ENCODE measurements at regions not wholly inside any gene's neighbourhood (a gene's known extent, or its start where the extent isn't known, plus 50 kb on each side); places are given as distances from the start of the nearest gene placed in this dataset.

DNA sequence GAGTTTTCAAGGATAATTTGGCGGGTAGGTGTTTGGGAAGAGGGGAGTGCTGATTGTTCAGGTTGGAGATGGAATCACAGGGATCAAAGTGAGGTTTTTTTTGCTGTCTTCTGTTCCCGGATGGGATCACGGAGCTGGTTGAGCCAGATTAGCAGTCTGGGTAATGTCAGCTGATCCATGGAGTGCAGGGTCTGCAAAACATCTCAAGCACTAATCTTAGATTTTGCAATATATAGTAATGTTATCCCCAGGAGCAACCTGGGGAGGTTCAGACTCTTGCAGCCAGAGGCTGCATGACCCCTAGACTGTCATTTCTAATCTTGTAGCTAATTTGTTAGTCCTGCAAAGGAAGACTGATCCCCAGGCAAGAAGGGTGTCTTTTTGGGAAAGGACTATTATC, 354.1 kb upstream of the SGO1 start:
- Histone ChIP-seq H3K56ac (ENCODE audit: low read length) (no peak overlapping the region), H3K27ac (ENCODE audit: low read depth, low read length) (no peak overlapping the region), H3K4me2 (ENCODE audit: low read length) (no peak overlapping the region), H3K4me1 (ENCODE audit: control insufficient read depth, low read depth, low read length) (no peaks in the 10 kb centered on the region), H3K4me3 (ENCODE audit: low read length) (no peak overlapping the region), H3K36me3 (ENCODE audit: control insufficient read depth, insufficient read depth, low read length) (no peaks in the 10 kb centered on the region), H3K27me3 (ENCODE audit: insufficient read depth, low read length, poor library complexity) (no peaks in the 10 kb centered on the region), H3K18ac (ENCODE audit: low read length) (no peak overlapping the region), H3K79me2 (ENCODE audit: control insufficient read depth, insufficient read depth, low read length) (no peaks in the 10 kb centered on the region), H4K5ac (ENCODE audit: low read length) (no peak overlapping the region), H3K79me1 (ENCODE audit: low read length) (no peaks in the 10 kb centered on the region), H3K23ac (ENCODE audit: low read length) (no peak overlapping the region), H4K8ac (ENCODE audit: low read depth, low read length) (no peak overlapping the region), H2AK5ac (ENCODE audit: low read length) (no peak overlapping the region), H2BK5ac (ENCODE audit: low read length) (no peak overlapping the region), H2BK120ac (ENCODE audit: low read depth, low read length) (no peak overlapping the region), H2BK15ac (replicated peaks; ENCODE audit: low read depth) (no peak overlapping the region), H3K4ac (ENCODE audit: low read depth, low read length) (no peak overlapping the region), H3K9ac (ENCODE audit: low read length) (no peak overlapping the region)
- WGBS (ENCODE audit: extremely low coverage, insufficient coverage, low lambda C conversion rate), result no CpG with 5 or more reads among the region's 3 CpGs
- no peak for DNase-seq

DNA sequence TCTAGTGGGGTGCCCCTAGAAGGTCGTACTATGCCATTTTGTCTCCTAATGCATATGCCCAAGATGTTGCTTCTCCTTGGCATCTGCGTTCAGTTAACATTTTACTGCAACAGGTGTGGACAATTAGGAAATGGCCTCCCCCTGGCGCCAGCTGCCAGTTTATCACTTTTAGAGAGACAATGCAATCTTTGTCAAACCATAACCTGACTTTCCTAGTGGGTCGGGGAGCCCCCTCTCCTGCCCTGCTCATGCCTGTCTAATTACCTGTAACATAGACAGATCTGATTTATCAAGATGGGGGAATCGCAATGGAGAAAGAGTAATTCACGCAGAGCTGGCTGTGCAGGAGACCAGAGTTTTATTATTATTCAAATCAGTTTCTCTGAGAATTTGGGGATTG, 353.7 kb upstream of the SGO1 start:
- H3K79me2 ChIP-seq (ENCODE audit: control insufficient read depth, insufficient read depth, low read length), result no peaks in the 10 kb centered on the region
- no peak overlapping the region for H2BK5ac ChIP-seq (ENCODE audit: low read length)
- no peaks in the 10 kb centered on the region for H3K27me3 ChIP-seq (ENCODE audit: insufficient read depth, low read length, poor library complexity)
- no CpG with 5 or more reads among the region's 6 CpGs for WGBS (ENCODE audit: extremely low coverage, insufficient coverage, low lambda C conversion rate)
- no peak overlapping the region for H4K8ac ChIP-seq (ENCODE audit: low read depth, low read length)
- no peak overlapping the region for H3K4me3 ChIP-seq (ENCODE audit: low read length)
- no peak overlapping the region for H3K18ac ChIP-seq (ENCODE audit: low read length)
- H3K4me2 ChIP-seq (ENCODE audit: low read length), result no peak overlapping the region
- no peak overlapping the region for H3K27ac ChIP-seq (ENCODE audit: low read depth, low read length)
- no peak overlapping the region for H3K56ac ChIP-seq (ENCODE audit: low read length)
- H3K36me3 ChIP-seq (ENCODE audit: control insufficient read depth, insufficient read depth, low read length), result no peaks in the 10 kb centered on the region
- no peak overlapping the region for H2BK15ac ChIP-seq (replicated peaks; ENCODE audit: low read depth)
- no peaks in the 10 kb centered on the region for H3K79me1 ChIP-seq (ENCODE audit: low read length)
- no peak overlapping the region for H2BK120ac ChIP-seq (ENCODE audit: low read depth, low read length)
- H4K5ac ChIP-seq (ENCODE audit: low read length), result no peak overlapping the region
- DNase-seq, result no peak
- no peak overlapping the region for H3K23ac ChIP-seq (ENCODE audit: low read length)
- no peak overlapping the region for H3K4ac ChIP-seq (ENCODE audit: low read depth, low read length)
- H2AK5ac ChIP-seq (ENCODE audit: low read length), result no peak overlapping the region
- no peak overlapping the region for H3K9ac ChIP-seq (ENCODE audit: low read length)
- H3K4me1 ChIP-seq (ENCODE audit: control insufficient read depth, low read depth, low read length), result no peaks in the 10 kb centered on the region

DNA sequence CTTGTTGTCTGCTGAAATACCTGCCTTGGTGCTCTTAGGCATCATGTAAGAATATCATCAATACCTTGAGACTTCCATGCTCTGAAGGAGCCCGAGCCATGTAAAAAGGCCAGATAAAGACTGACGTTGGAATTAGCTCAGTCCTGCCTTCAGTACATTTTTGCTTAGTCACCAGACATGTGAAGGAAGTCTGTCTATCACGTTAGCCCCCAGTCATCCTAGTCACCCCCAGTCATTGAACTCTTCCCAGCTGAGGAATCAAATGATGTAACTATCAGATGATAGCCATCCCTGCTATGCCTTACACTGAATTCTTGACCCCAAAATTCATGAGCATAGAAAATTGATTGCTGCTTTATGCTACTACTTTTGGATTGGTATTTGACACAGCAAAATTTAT, 351.2 kb upstream of the SGO1 start:
- H2BK120ac ChIP-seq (ENCODE audit: low read depth, low read length), result no peak overlapping the region

DNA sequence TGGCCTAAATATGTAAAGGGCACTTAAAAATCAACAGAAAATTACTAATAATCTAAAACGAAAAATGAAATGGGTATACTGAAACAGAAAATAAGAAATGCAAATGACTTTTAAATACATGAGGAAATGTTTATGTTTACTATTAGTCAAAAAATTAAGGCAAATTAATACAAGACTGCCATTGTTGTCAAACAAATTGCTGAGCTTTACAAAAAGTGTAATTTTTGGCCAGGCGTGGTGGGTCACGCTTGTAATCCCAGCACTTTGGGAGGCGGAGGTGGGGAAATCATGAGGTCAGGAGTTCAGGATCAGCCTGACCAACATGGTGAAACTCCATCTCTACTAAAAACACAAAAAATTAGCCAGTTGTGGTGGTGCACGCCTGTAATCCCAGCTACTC, 343.9 kb upstream of the SGO1 start:
- no peak for DNase-seq
- no peak overlapping the region for H3K4me2 ChIP-seq (ENCODE audit: low read length)
- no peak overlapping the region for H3K9ac ChIP-seq (ENCODE audit: low read length)
- H3K36me3 ChIP-seq (ENCODE audit: control insufficient read depth, insufficient read depth, low read length), result no peaks in the 10 kb centered on the region
- H2BK5ac ChIP-seq (ENCODE audit: low read length), result no peak overlapping the region
- no peak overlapping the region for H3K4me3 ChIP-seq (ENCODE audit: low read length)
- no peak overlapping the region for H2BK120ac ChIP-seq (ENCODE audit: low read depth, low read length)
- H3K79me1 ChIP-seq (ENCODE audit: low read length), result no peaks in the 10 kb centered on the region
- H4K5ac ChIP-seq (ENCODE audit: low read length), result no peak overlapping the region
- H3K27ac ChIP-seq (ENCODE audit: low read depth, low read length), result no peak overlapping the region
- H3K18ac ChIP-seq (ENCODE audit: low read length), result no peak overlapping the region
- no peak overlapping the region for H2BK15ac ChIP-seq (replicated peaks; ENCODE audit: low read depth)
- H3K4ac ChIP-seq (ENCODE audit: low read depth, low read length), result no peak overlapping the region
- H3K79me2 ChIP-seq (ENCODE audit: control insufficient read depth, insufficient read depth, low read length), result no peaks in the 10 kb centered on the region
- H2AK5ac ChIP-seq (ENCODE audit: low read length), result no peak overlapping the region
- H3K56ac ChIP-seq (ENCODE audit: low read length), result no peak overlapping the region
- H3K27me3 ChIP-seq (ENCODE audit: insufficient read depth, low read length, poor library complexity), result no peaks in the 10 kb centered on the region
- H3K23ac ChIP-seq (ENCODE audit: low read length), result no peak overlapping the region
- no peak overlapping the region for H4K8ac ChIP-seq (ENCODE audit: low read depth, low read length)
- no CpG with 5 or more reads among the region's 5 CpGs for WGBS (ENCODE audit: extremely low coverage, insufficient coverage, low lambda C conversion rate)
- no peaks in the 10 kb centered on the region for H3K4me1 ChIP-seq (ENCODE audit: control insufficient read depth, low read depth, low read length)

More for the DNA sequence above, 351.2 kb upstream of the SGO1 start:
- Histone ChIP-seq H3K4me1 (ENCODE audit: control insufficient read depth, low read depth, low read length) (no peaks in the 10 kb centered on the region), H2AK5ac (ENCODE audit: low read length) (no peak overlapping the region), H3K56ac (ENCODE audit: low read length) (no peak overlapping the region), H3K9ac (ENCODE audit: low read length) (no peak overlapping the region), H3K23ac (ENCODE audit: low read length) (no peak overlapping the region), H3K4me2 (ENCODE audit: low read length) (no peak overlapping the region), H3K4ac (ENCODE audit: low read depth, low read length) (no peak overlapping the region), H3K18ac (ENCODE audit: low read length) (peak overlapping the region; percentile 20), H2BK15ac (replicated peaks; ENCODE audit: low read depth) (peak overlapping the region; percentile 6), H3K79me1 (ENCODE audit: low read length) (no peaks in the 10 kb centered on the region), H4K8ac (ENCODE audit: low read depth, low read length) (no peak overlapping the region), H2BK5ac (ENCODE audit: low read length) (no peak overlapping the region), H3K27ac (ENCODE audit: low read depth, low read length) (no peak overlapping the region), H4K5ac (ENCODE audit: low read length) (no peak overlapping the region), H3K79me2 (ENCODE audit: control insufficient read depth, insufficient read depth, low read length) (no peaks in the 10 kb centered on the region), H3K4me3 (ENCODE audit: low read length) (no peak overlapping the region), H3K36me3 (ENCODE audit: control insufficient read depth, insufficient read depth, low read length) (no peaks in the 10 kb centered on the region), H3K27me3 (ENCODE audit: insufficient read depth, low read length, poor library complexity) (no peaks in the 10 kb centered on the region)
- no CpG with 5 or more reads among the region's 3 CpGs for WGBS (ENCODE audit: extremely low coverage, insufficient coverage, low lambda C conversion rate)
- DNase-seq, result peak; percentile 26

DNA sequence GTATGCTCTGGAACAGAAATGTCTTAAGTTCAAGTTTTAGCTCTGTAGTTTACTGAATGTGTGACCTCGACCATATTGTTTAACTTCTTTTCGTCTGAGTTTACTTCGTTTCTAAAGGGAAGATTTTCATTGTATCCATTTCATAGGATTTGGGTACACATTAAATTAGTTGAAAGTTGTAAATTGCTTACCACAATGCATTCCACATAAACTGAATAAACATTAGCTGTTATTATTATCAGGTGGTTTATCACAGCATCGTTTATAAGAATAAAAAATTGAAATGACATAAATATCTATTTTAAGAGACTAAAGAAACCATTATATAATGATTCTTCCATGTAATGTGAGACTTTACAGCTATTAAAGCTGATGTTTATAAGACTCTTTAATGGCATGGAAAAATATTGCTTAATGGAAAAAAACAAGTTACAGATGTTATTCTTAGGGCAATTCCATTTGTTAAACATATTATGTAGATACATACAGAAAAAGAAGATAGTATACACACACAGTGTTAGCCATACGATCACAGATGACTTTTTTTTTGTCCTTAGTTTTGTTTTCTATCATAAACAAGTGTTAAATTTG, 342.3 kb upstream of the SGO1 start:
- H3K79me1 ChIP-seq (ENCODE audit: low read length), result no peaks in the 10 kb centered on the region
- H3K27ac ChIP-seq (ENCODE audit: low read depth, low read length), result no peak overlapping the region
- no peak overlapping the region for H2BK120ac ChIP-seq (ENCODE audit: low read depth, low read length)
- H4K5ac ChIP-seq (ENCODE audit: low read length), result no peak overlapping the region
- WGBS (ENCODE audit: extremely low coverage, insufficient coverage, low lambda C conversion rate), result no CpG with 5 or more reads among the region's 5 CpGs
- no peak overlapping the region for H3K9ac ChIP-seq (ENCODE audit: low read length)
- no peak for DNase-seq
- H3K23ac ChIP-seq (ENCODE audit: low read length), result no peak overlapping the region
- no peak overlapping the region for H3K4me3 ChIP-seq (ENCODE audit: low read length)
- no peak overlapping the region for H4K8ac ChIP-seq (ENCODE audit: low read depth, low read length)
- H2BK5ac ChIP-seq (ENCODE audit: low read length), result no peak overlapping the region
- H3K4me2 ChIP-seq (ENCODE audit: low read length), result no peak overlapping the region
- no peaks in the 10 kb centered on the region for H3K4me1 ChIP-seq (ENCODE audit: control insufficient read depth, low read depth, low read length)
- no peak overlapping the region for H2BK15ac ChIP-seq (replicated peaks; ENCODE audit: low read depth)
- no peaks in the 10 kb centered on the region for H3K36me3 ChIP-seq (ENCODE audit: control insufficient read depth, insufficient read depth, low read length)
- no peaks in the 10 kb centered on the region for H3K27me3 ChIP-seq (ENCODE audit: insufficient read depth, low read length, poor library complexity)
- no peak overlapping the region for H2AK5ac ChIP-seq (ENCODE audit: low read length)
- H3K18ac ChIP-seq (ENCODE audit: low read length), result no peak overlapping the region
- H3K56ac ChIP-seq (ENCODE audit: low read length), result no peak overlapping the region
- H3K4ac ChIP-seq (ENCODE audit: low read depth, low read length), result no peak overlapping the region
- no peaks in the 10 kb centered on the region for H3K79me2 ChIP-seq (ENCODE audit: control insufficient read depth, insufficient read depth, low read length)

DNA sequence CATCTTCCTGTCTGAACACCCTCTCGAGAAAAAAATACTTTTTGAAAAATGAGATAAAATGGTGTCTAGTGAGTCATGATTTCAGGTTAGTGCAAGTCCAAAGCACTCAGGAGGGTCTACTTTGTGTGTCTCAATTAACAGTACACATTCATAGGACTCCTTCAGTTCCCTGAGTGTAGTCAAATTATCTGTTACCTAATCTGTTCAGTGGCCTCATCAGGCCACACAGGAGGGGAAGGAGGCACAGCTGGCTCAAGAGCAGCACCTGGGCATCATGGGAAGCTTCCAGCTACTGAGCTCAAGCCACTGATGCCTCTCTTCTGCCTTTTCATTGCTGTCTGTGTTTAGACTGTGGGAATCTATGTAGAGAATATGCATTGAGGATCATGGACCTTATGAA, 341.4 kb upstream of the SGO1 start:
- no peaks in the 10 kb centered on the region for H3K4me1 ChIP-seq (ENCODE audit: control insufficient read depth, low read depth, low read length)
- H3K9ac ChIP-seq (ENCODE audit: low read length), result no peak overlapping the region
- H3K27me3 ChIP-seq (ENCODE audit: insufficient read depth, low read length, poor library complexity), result no peaks in the 10 kb centered on the region
- H3K23ac ChIP-seq (ENCODE audit: low read length), result no peak overlapping the region
- H2BK5ac ChIP-seq (ENCODE audit: low read length), result no peak overlapping the region
- no peak overlapping the region for H3K56ac ChIP-seq (ENCODE audit: low read length)
- DNase-seq, result no peak
- no peaks in the 10 kb centered on the region for H3K79me1 ChIP-seq (ENCODE audit: low read length)
- no peak overlapping the region for H3K18ac ChIP-seq (ENCODE audit: low read length)
- no CpG with 5 or more reads among the region's 1 CpG for WGBS (ENCODE audit: extremely low coverage, insufficient coverage, low lambda C conversion rate)
- no peak overlapping the region for H3K4me3 ChIP-seq (ENCODE audit: low read length)
- no peak overlapping the region for H2AK5ac ChIP-seq (ENCODE audit: low read length)
- H3K4ac ChIP-seq (ENCODE audit: low read depth, low read length), result no peak overlapping the region
- no peak overlapping the region for H3K4me2 ChIP-seq (ENCODE audit: low read length)
- H3K27ac ChIP-seq (ENCODE audit: low read depth, low read length), result no peak overlapping the region
- H2BK120ac ChIP-seq (ENCODE audit: low read depth, low read length), result no peak overlapping the region
- H2BK15ac ChIP-seq (replicated peaks; ENCODE audit: low read depth), result no peak overlapping the region
- H3K36me3 ChIP-seq (ENCODE audit: control insufficient read depth, insufficient read depth, low read length), result no peaks in the 10 kb centered on the region
- H4K5ac ChIP-seq (ENCODE audit: low read length), result no peak overlapping the region
- no peak overlapping the region for H4K8ac ChIP-seq (ENCODE audit: low read depth, low read length)
- no peaks in the 10 kb centered on the region for H3K79me2 ChIP-seq (ENCODE audit: control insufficient read depth, insufficient read depth, low read length)

Data from mesendoderm (in vitro differentiated cells).